IMR-90 (cell line): ENCODE measurements at regions not wholly inside any gene's neighbourhood (a gene's known extent, or its start where the extent isn't known, plus 50 kb on each side); places are given as distances from the start of the nearest gene placed in this dataset.

Experiments used
- ATAC-seq: fragments of 200-7000 bp; cut with Tn5 transposase; 2 replicates; pipeline ENCODE4 v1.9.1; 2020; ENCODE audit warnings: low read depth, mild to moderate bottlenecking, moderate library complexity
- BruUV-seq: library from RNA; stranded (reverse); fragments of 400-500 nt; replicated peaks from 2 replicates; lab custom pipeline; 2021; lab: Mats Ljungman, UMichigan
- CTCF ChIA-PET: fragments of 300-600 bp; formaldehyde crosslinking; extraction: SDS; loops from one replicate; lab custom pipeline; 2021; ENCODE audit warnings: antibody characterized with exemption; lab: Yijun Ruan, JAX
- POLR2A ChIA-PET: fragments of 300-600 bp; sonication (Branson Sonifier 250); formaldehyde crosslinking; loops from one replicate; lab custom pipeline; 2022; ENCODE audit warnings: antibody characterized with exemption; ENCODE audit not compliant: unreplicated experiment; lab: Charles Lee
- DNase-seq: peaks from one replicate; pipeline ENCODE4 v3.0.0; 2013
- H2AFZ ChIP-seq: replicated peaks from 2 replicates; pipeline ENCODE3; 2013; ENCODE audit warnings: low read length, mild to moderate bottlenecking; ENCODE audit not compliant: poor library complexity
- H2AK5ac ChIP-seq: 2 replicates; pipeline ENCODE4 v1.6.1; 2013; ENCODE audit warnings: low read depth, low read length, inconsistent platforms
- H2AK9ac ChIP-seq: replicated peaks from 2 replicates; pipeline ENCODE3; 2013; ENCODE audit warnings: mild to moderate bottlenecking, low read depth, low read length, moderate library complexity; ENCODE audit not compliant: poor library complexity
- H2BK120ac ChIP-seq: 2 replicates; pipeline ENCODE4 v1.6.1; 2013; ENCODE audit warnings: low read depth, low read length, inconsistent platforms
- H2BK15ac ChIP-seq: 3 replicates; pipeline ENCODE4 v1.6.1; 2013; ENCODE audit warnings: low read depth, low read length, inconsistent platforms
- H2BK20ac ChIP-seq: 2 replicates; pipeline ENCODE4 v1.6.1; 2013; ENCODE audit warnings: low read depth, mild to moderate bottlenecking, inconsistent platforms, low read length, moderate library complexity
- H2BK5ac ChIP-seq: 2 replicates; pipeline ENCODE4 v1.6.1; 2013; ENCODE audit warnings: mild to moderate bottlenecking, low read depth, low read length, inconsistent platforms; ENCODE audit not compliant: poor library complexity, severe bottlenecking
- H3K14ac ChIP-seq: replicated peaks from 2 replicates; pipeline ENCODE4 v1.6.1; 2013; ENCODE audit warnings: low read depth, low read length, inconsistent platforms
- H3K18ac ChIP-seq: 2 replicates; pipeline ENCODE4 v1.6.1; 2013; ENCODE audit warnings: low read depth, low read length, control low read depth
- H3K23ac ChIP-seq: 2 replicates; pipeline ENCODE4 v1.6.1; 2013; ENCODE audit warnings: low read depth, low read length, inconsistent platforms
- H3K27ac ChIP-seq: 2 replicates; pipeline ENCODE4 v1.5.1; 2013; ENCODE audit warnings: mild to moderate bottlenecking, control low read depth, low read length; ENCODE audit not compliant: insufficient read depth
- H3K27me3 ChIP-seq: 2 replicates; pipeline ENCODE4 v1.6.1; 2013; ENCODE audit warnings: low read length; ENCODE audit not compliant: control insufficient read depth, insufficient read depth
- H3K36me3 ChIP-seq: 2 replicates; pipeline ENCODE4 v1.6.1; 2013; ENCODE audit warnings: low read length, mixed read lengths; ENCODE audit not compliant: control insufficient read depth, insufficient read depth
- H3K4ac ChIP-seq: 2 replicates; pipeline ENCODE4 v1.6.1; 2013; ENCODE audit warnings: low read depth, low read length, inconsistent platforms
- H3K4me1 ChIP-seq: 2 replicates; pipeline ENCODE4 v1.6.1; 2013; ENCODE audit warnings: low read length, mixed read lengths; ENCODE audit not compliant: control insufficient read depth, insufficient read depth
- H3K4me2 ChIP-seq: 2 replicates; pipeline ENCODE4 v1.6.1; 2013; ENCODE audit warnings: low read depth, mild to moderate bottlenecking, control low read depth, low read length, moderate library complexity
- H3K4me3 ChIP-seq: 2 replicates; pipeline ENCODE4 v1.5.1; 2013; ENCODE audit warnings: low read depth, mild to moderate bottlenecking, control low read depth, low read length, moderate library complexity; ENCODE audit not compliant: insufficient read depth
- H3K56ac ChIP-seq: 2 replicates; pipeline ENCODE4 v1.6.1; 2013; ENCODE audit warnings: low read length, inconsistent platforms; ENCODE audit not compliant: insufficient read depth; ENCODE audit errors: extremely low read depth
- H3K79me1 ChIP-seq, 2 experiments: 2 replicates each; pipeline ENCODE4 v1.6.1; 2013; ENCODE audit warnings: low read length in 2 of 2, inconsistent platforms in 1 of 2, low read depth in 1 of 2
- H3K9ac ChIP-seq: 2 replicates; pipeline ENCODE4 v1.6.1; 2013; ENCODE audit warnings: low read depth, low read length, control low read depth
- H3K9me1 ChIP-seq: 2 replicates; pipeline ENCODE4 v1.6.1; 2013; ENCODE audit warnings: low read length, inconsistent platforms; ENCODE audit not compliant: insufficient read depth
- H3K9me3 ChIP-seq: 2 replicates; pipeline ENCODE4 v1.6.1; 2013; ENCODE audit warnings: low read length; ENCODE audit not compliant: control insufficient read depth, insufficient read depth
- H4K20me1 ChIP-seq: 2 replicates; pipeline ENCODE4 v1.6.1; 2013; ENCODE audit warnings: low read length, inconsistent platforms; ENCODE audit not compliant: insufficient read depth
- H4K5ac ChIP-seq: 2 replicates; pipeline ENCODE4 v1.6.1; 2013; ENCODE audit warnings: mild to moderate bottlenecking, low read depth, low read length, control low read depth
- H4K8ac ChIP-seq, 2 experiments: 2 replicates each; pipeline ENCODE4 v1.6.1; 2013; ENCODE audit warnings: low read depth in 2 of 2, low read length in 2 of 2, control low read depth in 1 of 2, inconsistent platforms in 1 of 2
- H4K91ac ChIP-seq: 2 replicates; pipeline ENCODE4 v1.6.1; 2013; ENCODE audit warnings: low read depth, low read length, inconsistent platforms; ENCODE audit not compliant: insufficient read depth
- CEBPB ChIP-seq: IDR thresholded peaks from 2 replicates; pipeline ENCODE4 v1.6.1; 2012; ENCODE audit warnings: low read depth, low read length, improper control_type of control experiment
- CHD1 ChIP-seq: IDR thresholded peaks from 2 replicates; pipeline ENCODE4 v1.6.1; 2012; ENCODE audit warnings: low read depth, low read length, improper control_type of control experiment
- CTCF ChIP-seq: conservative IDR thresholded peaks from 2 replicates; pipeline ENCODE4 v1.5.1; 2012; ENCODE audit warnings: mild to moderate bottlenecking, low read depth, low read length, improper control_type of control experiment
- FOS ChIP-seq: fragments of 150-350 bp; IDR thresholded peaks from 2 replicates; pipeline ENCODE4 v1.6.1; 2016; ENCODE audit warnings: low read depth, low read length
- MAFK ChIP-seq: IDR thresholded peaks from 2 replicates; pipeline ENCODE4 v1.6.1; 2012; ENCODE audit warnings: low read depth, low read length, improper control_type of control experiment
- MXI1 ChIP-seq: IDR thresholded peaks from 2 replicates; pipeline ENCODE4 v1.6.1; 2012; ENCODE audit warnings: low read depth, mild to moderate bottlenecking, low read length, moderate library complexity, borderline replicate concordance
- NFE2L2 ChIP-seq: fragments of 150-350 bp; IDR thresholded peaks from 2 replicates; pipeline ENCODE4 v1.6.1; 2016; ENCODE audit warnings: low read depth, mild to moderate bottlenecking, low read length
- POLR2A ChIP-seq: IDR thresholded peaks from 2 replicates; pipeline ENCODE4 v1.6.1; 2012; ENCODE audit warnings: mild to moderate bottlenecking, low read depth, low read length
- RAD21 ChIP-seq: IDR thresholded peaks from 2 replicates; pipeline ENCODE4 v1.6.1; 2012; ENCODE audit warnings: low read length, improper control_type of control experiment
- RCOR1 ChIP-seq: IDR thresholded peaks from 2 replicates; pipeline ENCODE4 v1.6.1; 2012; ENCODE audit warnings: mild to moderate bottlenecking, low read length, improper control_type of control experiment; ENCODE audit not compliant: insufficient replicate concordance
- SMC3 ChIP-seq: fragments of 150-350 bp; IDR thresholded peaks from 2 replicates; pipeline ENCODE4 v1.6.1; 2016; ENCODE audit warnings: low read depth, mild to moderate bottlenecking, antibody characterized with exemption, low read length, moderate library complexity
- WGBS, 2 experiments: methylation state at CpG; one replicate each; pipeline versions ENCODE4 v1.1.5 to v1.1.7; 2013; ENCODE audit warnings: missing lambda C conversion rate in 2 of 2; ENCODE audit not compliant: insufficient read length in 1 of 2; ENCODE audit errors: extremely low coverage in 2 of 2; 5-methylcytosine and 5-hydroxymethylcytosine counted together
- dilution Hi-C: fragments of 300-500 bp; cut with HindIII; formaldehyde crosslinking; loops from one replicate; pipeline ENCODE4 v1.14.3; 2018; ENCODE audit warnings: low sequenced_read_pairs; ENCODE audit not compliant: unreplicated experiment
- in situ Hi-C: fragments of 300-500 bp; cut with MboI; formaldehyde crosslinking; loops from 3 replicates; pipeline ENCODE4 v1.14.3; 2019; ENCODE audit warnings: low sequenced_read_pairs, inconsistent platforms, mixed read lengths
- intact Hi-C: fragments of 100-400 bp; cut with micrococcal nuclease; formaldehyde crosslinking; loops from 2 replicates; pipeline ENCODE4 v1.10.0; 2022
- TF ChIP-seq, protein P1 (sequence below): fragments of 150-350 bp; IDR thresholded peaks from 2 replicates; pipeline ENCODE4 v1.6.1; 2017; ENCODE audit warnings: mild to moderate bottlenecking, antibody characterized with exemption, low read length, low read depth

GRCh38 chr3:124522082-124522625 is 208.1 kb upstream of the UMPS start:
- H2AFZ ChIP-seq = no peak overlapping the region
- TF ChIP-seq CTCF = no peak
- TF ChIP-seq RCOR1 = no peak
- TF ChIP-seq MXI1 = no peak
- TF ChIP-seq NFE2L2 = no peak
- no peak for TF ChIP-seq RAD21
- TF ChIP-seq FOS = no peak
- no peak for TF ChIP-seq SMC3
- TF ChIP-seq, protein P1, sequence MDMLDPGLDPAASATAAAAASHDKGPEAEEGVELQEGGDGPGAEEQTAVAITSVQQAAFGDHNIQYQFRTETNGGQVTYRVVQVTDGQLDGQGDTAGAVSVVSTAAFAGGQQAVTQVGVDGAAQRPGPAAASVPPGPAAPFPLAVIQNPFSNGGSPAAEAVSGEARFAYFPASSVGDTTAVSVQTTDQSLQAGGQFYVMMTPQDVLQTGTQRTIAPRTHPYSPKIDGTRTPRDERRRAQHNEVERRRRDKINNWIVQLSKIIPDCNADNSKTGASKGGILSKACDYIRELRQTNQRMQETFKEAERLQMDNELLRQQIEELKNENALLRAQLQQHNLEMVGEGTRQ = no peak
- no peak for TF ChIP-seq CHD1
- TF ChIP-seq CEBPB = no peak
- TF ChIP-seq MAFK = no peak
- no peak for TF ChIP-seq POLR2A
- ChIA-PET POLR2A (no interaction called here), CTCF (interaction anchor here (0.6 kb wide), 1 partner anchor 239 kb away, joined by 6 read pairs; no protein-coding TSS in a partner anchor)
- H3K4ac ChIP-seq = no peak overlapping the region
- peaks cover 6% of the 10 kb centered on the region for H3K27me3 ChIP-seq
- dilution Hi-C loops (no loop called here), in situ Hi-C loops (no loop called here), intact Hi-C loops (no loop called here)
- no peak overlapping the region for H3K9ac ChIP-seq
- peaks cover 2% of the 10 kb centered on the region; the same call in 1 of the 2 replicates for H3K9me3 ChIP-seq
- no peak overlapping the region for H3K56ac ChIP-seq
- no peak overlapping the region for H4K5ac ChIP-seq
- no CpG with 5 or more reads among the region's 1 CpG for WGBS, 2 experiments
- no peak overlapping the region for H3K18ac ChIP-seq
- DNase-seq = no peak
- H2BK20ac ChIP-seq = no peak overlapping the region
- H3K14ac ChIP-seq = no peak overlapping the region
- no peaks in the 10 kb centered on the region for H3K79me1 ChIP-seq
- H3K4me2 ChIP-seq = no peak overlapping the region
- no peak overlapping the region for H3K23ac ChIP-seq
- no peak for ATAC-seq
- H2BK5ac ChIP-seq = no peak overlapping the region
- no peak overlapping the region for H2BK15ac ChIP-seq
- H2BK120ac ChIP-seq = no peak overlapping the region
- H4K20me1 ChIP-seq = no peaks in the 10 kb centered on the region
- no peak overlapping the region for H2AK5ac ChIP-seq
- H3K4me1 ChIP-seq = no peaks in the 10 kb centered on the region
- no peak overlapping the region for H2AK9ac ChIP-seq
- no peak overlapping the region for H3K4me3 ChIP-seq
- BruUV-seq = no TSS peak
- no peak overlapping the region for H4K8ac ChIP-seq
- no peaks in the 10 kb centered on the region for H3K36me3 ChIP-seq
- no peak overlapping the region for H4K91ac ChIP-seq
- no peaks in the 10 kb centered on the region for H3K9me1 ChIP-seq
- no peak overlapping the region for H3K27ac ChIP-seq
